ENCODE measurements at regions not wholly inside any gene's neighbourhood (a gene's known extent, or its start where the extent isn't known, plus 50 kb on each side); places are given as distances from the start of the nearest gene placed in this dataset.
"Not testable (repeated sequence)": the region's sequence is repeated elsewhere in the genome, so short reads cannot be mapped to it uniquely, and the experiment has no call there.

DNA sequence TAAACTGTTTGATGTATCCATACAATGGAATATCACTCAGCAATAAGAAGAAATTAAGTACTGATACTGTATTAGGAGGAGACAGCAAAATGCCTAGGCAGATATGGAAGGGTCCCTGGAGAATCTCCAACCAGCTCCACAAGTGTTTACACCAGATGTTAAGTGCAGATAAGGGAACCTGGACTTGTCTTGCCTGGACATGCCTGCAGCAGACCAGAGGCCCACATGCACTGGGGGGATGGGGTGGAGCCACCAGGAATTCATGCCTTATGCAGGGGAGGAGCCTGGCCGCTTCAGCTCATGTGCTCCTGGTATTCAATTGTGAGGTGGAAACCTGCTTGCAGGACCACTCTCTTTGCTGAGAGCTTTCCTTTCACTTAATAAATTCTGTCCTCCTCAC is 287.6 kb downstream of the LIPI start:
- TF ChIP-seq, protein P1, sequence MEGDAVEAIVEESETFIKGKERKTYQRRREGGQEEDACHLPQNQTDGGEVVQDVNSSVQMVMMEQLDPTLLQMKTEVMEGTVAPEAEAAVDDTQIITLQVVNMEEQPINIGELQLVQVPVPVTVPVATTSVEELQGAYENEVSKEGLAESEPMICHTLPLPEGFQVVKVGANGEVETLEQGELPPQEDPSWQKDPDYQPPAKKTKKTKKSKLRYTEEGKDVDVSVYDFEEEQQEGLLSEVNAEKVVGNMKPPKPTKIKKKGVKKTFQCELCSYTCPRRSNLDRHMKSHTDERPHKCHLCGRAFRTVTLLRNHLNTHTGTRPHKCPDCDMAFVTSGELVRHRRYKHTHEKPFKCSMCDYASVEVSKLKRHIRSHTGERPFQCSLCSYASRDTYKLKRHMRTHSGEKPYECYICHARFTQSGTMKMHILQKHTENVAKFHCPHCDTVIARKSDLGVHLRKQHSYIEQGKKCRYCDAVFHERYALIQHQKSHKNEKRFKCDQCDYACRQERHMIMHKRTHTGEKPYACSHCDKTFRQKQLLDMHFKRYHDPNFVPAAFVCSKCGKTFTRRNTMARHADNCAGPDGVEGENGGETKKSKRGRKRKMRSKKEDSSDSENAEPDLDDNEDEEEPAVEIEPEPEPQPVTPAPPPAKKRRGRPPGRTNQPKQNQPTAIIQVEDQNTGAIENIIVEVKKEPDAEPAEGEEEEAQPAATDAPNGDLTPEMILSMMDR (IDR thresholded peaks at IDR 0.05; ENCODE audit: low read length): not testable (repeated sequence)
- TF ChIP-seq EZH2 (IDR thresholded peaks at IDR 0.05; ENCODE audit: borderline replicate concordance, low read length): not testable (repeated sequence)

Data from OCI-LY1 (cell line).